CD4-positive, alpha-beta T cell treated with Interferon alpha-2 for 1 hour (primary cell): ENCODE measurements at regions not wholly inside any gene's neighbourhood (a gene's known extent, or its start where the extent isn't known, plus 50 kb on each side); places are given as distances from the start of the nearest gene placed in this dataset.
A peak's percentile ranks its signal among the peaks of the same experiment; 100 is the strongest.

Experiments used
- DNase-seq, 2 donors: peaks; one replicate each; pipeline ENCODE4 v3.0.0-alpha.2; 2020 to 2022

GRCh38 chr3:102085431-102086176 lies 236.3 kb downstream of the NFKBIZ start:
- DNase-seq, result no peak

GRCh38 chr3:102087236-102087635 lies 237.9 kb downstream of the NFKBIZ start:
- DNase-seq, result no peak

DNA sequence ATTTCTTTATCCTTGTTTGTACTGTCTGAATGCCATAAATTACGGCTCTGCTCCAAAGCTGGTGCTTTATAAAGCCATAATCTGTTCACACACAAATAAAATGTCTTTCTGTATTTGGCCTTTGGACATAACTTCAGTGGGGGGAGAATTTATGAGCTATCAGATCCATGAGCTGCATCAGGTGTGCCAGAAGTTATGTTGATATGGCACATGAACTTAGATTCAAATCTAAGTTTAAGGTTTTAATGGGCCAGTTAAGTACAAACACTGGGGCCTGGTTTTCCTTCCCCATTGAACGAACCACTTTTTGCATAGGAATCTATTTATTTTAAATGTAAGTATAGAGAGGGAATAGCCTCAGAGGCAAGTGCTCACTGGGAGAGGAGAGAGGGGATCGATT lies 239.9 kb downstream of the NFKBIZ start:
- DNase-seq, result no peak

- DNase-seq, result no peak
Observed at GRCh38 chr3:102089904-102090720, 240.8 kb downstream of the NFKBIZ start.

DNA sequence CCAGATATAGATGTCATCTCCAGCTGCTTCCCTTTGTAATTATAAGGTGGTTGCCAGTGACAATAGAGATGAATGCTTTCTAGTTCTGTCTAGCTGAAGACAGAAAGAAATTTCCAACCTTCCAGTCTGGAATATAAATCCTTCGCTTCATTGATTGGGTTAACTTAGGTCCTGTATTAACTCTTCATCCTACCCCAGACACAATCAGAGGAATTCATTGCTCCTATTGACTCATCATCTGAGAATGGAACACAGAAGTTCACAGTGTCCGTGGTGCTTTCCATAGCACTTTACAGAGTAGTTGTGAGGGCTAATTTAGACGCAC lies 241.4 kb downstream of the NFKBIZ start:
- DNase-seq, result no peak

DNA sequence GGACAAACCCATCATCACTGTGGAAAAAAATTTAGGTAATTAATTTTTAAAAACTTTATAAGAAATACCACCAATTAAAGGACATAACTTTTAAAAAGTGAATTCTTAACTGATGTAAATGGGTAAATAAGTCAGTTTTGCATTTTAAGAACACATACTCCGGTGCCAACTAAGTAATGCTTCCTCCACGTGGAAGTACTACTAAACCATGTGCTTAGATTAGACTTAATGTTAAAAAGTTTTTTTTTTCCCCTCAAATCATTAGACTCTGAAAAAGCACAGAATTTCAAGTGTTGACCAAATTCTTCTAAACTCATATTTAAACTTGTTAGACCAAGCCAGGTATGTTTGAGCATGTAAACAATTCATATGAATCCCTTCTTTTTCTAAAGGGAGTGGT lies 242.0 kb downstream of the NFKBIZ start:
- no peak for DNase-seq

- no peak for DNase-seq
Observed at GRCh38 chr3:102092617-102093466, 243.5 kb downstream of the NFKBIZ start.

GRCh38 chr3:102094506-102094905 lies 245.2 kb downstream of the NFKBIZ start:
- DNase-seq, result no peak

- no peak for DNase-seq
Observed at GRCh38 chr3:102095383-102095782, 246.1 kb downstream of the NFKBIZ start.

DNA sequence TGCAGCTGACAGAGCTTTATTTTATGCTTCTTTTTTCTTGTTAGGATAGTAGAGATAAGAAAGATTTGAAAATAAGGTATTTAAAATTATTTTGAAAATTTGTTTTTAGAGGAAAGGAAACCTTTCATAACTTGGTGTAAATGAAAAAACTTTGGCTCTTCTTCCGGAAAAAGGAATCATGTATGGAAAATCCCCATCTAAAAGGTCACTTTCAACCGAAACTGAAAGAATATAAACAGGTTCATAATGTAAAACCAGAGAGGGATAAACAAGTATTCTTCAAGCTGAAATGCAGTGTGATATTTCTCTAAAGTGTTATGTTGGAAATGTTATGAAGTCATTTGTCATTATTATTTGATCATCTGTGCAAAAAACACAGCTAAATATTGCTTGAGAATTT lies 246.8 kb downstream of the NFKBIZ start:
- DNase-seq, result no peak

DNA sequence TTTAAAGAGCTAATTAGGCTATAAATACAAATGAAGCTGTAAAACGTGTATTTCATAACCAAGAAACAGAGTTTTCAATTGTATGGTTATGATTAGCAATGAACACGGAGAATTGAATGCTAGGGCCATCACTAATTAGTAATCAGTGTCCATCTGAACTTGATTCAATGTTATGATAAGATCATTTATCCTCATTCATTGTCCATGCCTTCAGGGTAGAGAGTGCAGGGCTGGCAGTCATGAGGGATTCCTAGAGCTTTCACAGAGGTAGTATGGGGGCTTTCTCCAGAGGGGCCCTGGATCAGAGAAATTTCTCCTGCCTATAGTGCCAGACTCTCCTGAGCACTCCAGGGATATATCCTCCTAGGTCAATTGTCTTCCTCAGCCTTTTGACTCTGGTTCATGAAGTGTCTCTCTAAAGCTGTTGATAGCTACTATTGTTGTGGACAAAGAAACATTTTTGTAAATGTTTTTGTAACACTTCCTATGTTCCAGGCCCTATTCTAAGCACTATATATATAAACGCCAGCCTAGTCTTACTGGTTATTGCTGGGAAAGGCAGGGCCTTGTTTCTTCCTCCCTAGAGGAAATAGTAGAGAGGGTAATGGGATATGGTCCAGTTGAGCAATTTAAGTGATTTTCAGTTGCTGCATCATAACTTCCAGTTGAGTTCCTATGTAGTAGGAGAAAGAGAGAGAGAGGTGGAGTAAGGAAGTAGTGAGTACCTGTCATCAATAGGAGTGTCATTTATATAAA lies 249.0 kb downstream of the NFKBIZ start:
- DNase-seq, result no peak

DNA sequence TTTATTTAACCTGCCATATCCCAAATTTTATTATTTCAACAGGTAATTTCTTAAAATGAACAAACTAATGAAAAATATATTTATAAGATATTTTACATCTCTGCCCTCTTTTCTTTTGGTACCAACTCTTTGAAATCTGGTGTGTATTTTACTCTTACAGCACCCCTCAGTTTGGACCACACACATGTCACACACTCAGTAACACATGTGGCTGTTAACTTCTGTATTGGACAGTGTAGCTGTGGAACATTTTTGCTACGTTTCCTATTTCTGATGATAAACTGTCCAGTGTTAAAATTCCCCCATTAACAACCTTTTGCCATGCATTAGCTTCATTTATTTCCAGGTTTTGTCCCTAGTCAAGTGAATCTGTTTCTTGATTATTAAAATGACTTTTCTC lies 250.6 kb downstream of the NFKBIZ start:
- DNase-seq, result no peak

GRCh38 chr3:102102394-102102793 lies 253.1 kb downstream of the NFKBIZ start:
- DNase-seq, result no peak

GRCh38 chr3:102104033-102104432 lies 254.7 kb downstream of the NFKBIZ start:
- DNase-seq, result no peak

- DNase-seq, result no peak
Observed at GRCh38 chr3:102105193-102105592, 255.9 kb downstream of the NFKBIZ start.

GRCh38 chr3:102106416-102107097 lies 257.2 kb downstream of the NFKBIZ start:
- peak in 1 of 2 donors; percentile 21 for DNase-seq

GRCh38 chr3:102112704-102113230 lies 263.5 kb downstream of the NFKBIZ start:
- DNase-seq, result no peak

GRCh38 chr3:102113421-102114041 lies 264.2 kb downstream of the NFKBIZ start:
- DNase-seq, result no peak

DNA sequence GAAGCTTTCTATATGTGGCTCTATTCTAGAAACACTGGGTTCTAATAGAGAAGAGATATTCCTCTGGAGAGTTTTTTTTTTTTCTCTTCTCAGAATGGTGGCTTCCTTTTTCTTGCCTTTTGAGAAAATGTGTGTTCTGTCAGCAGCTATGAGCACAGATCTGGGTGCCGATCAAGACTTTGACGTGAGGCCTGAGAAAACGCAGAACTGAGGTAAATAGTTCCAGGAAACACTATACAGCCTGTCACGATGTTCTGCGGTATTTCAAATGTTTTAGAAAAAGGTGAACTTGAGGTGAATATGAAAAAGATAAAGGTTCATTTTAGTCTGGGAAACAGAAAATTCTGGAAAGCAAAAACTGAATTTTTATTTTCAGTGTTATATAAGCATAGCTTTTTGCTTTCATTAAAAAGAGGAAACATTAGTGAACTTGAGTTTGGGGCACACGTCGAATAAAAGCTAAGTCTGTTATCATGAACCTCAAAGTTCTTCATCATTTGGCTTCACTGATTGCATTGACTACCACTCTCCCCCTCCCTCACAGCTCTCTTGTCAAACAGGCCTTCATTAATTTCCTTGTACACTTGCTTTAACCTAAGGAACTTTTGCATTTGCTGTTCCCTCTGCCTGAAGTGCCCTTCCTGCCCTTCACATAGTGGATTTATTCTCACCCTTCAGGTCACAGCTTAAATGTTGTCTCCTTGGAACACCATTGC lies 265.1 kb downstream of the NFKBIZ start:
- DNase-seq, result peak; percentile 76

DNA sequence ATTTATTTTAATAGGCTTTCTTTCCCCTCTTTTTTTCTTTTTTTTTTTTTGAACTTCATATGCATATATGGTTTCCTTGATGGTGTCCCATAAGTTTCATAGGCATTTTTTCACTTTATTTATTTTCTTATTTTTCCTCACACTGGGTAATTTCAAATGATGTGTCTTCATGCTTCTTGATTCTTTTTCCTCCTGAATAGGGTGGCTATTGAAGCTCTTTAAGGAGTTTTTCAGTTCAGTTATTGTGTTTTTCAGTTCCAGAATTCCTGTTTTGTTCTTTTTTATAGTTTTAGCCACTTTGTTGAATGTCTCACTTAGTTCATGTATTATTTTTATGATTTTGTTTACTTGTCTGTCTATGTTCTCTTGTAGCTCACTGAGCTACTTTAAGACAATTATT lies 273.2 kb downstream of the NFKBIZ start:
- no peak for DNase-seq
